Gastrocnemius medialis (tissue), 4 donors: ENCODE measurements at regions not wholly inside any gene's neighbourhood (a gene's known extent, or its start where the extent isn't known, plus 50 kb on each side); places are given as distances from the start of the nearest gene placed in this dataset.

Source experiments
- ATAC-seq, 2 donors: fragments of 150-250 bp; one replicate each; pipeline ENCODE4 v1.9.1; 2016
- DNase-seq, 2 donors: peaks; one replicate each; pipeline ENCODE4 v3.0.0-alpha.2; 2019
- H3K27ac ChIP-seq, 4 donors: fragments of 200-600 bp; sonication (generic); 1 replicate in 1 of 4; 2 replicates in 3 of 4; pipeline ENCODE4 v1.5.1; 2016 to 2018; ENCODE audit warnings: mild to moderate bottlenecking in 2 of 4, moderate library complexity in 1 of 4
- H3K27me3 ChIP-seq, 3 donors: fragments of 200-600 bp; sonication (generic) in 2 of 3; 1 replicate in 1 of 3; 2 replicates in 2 of 3; pipeline versions ENCODE4 v1.5.1 to v1.6.0; 2016 to 2019; ENCODE audit warnings: mild to moderate bottlenecking in 1 of 3, moderate library complexity in 1 of 3
- H3K36me3 ChIP-seq, 2 donors: fragments of 200-600 bp; sonication (generic) in 1 of 2; one replicate each; pipeline ENCODE4 v1.5.1; 2017 to 2018
- H3K4me1 ChIP-seq, 2 donors: fragments of 200-600 bp; sonication (generic) in 1 of 2; one replicate each; pipeline ENCODE4 v1.5.1; 2016 to 2017; ENCODE audit warnings: mild to moderate bottlenecking in 2 of 2
- H3K4me3 ChIP-seq, 4 donors: fragments of 200-600 bp; sonication (generic) in 3 of 4; 1 replicate in 1 of 4; 2 replicates in 3 of 4; pipeline ENCODE4 v1.5.1; 2016 to 2019; ENCODE audit warnings: mild to moderate bottlenecking in 2 of 4
- H3K9me3 ChIP-seq, 3 donors: fragments of 200-600 bp; sonication (generic) in 2 of 3; 1 replicate in 1 of 3; 2 replicates in 2 of 3; pipeline ENCODE4 v1.5.1; 2016 to 2019
- CTCF ChIP-seq, 5 experiments: fragments of 450-650 bp in 3 of 5; fragments of 200-600 bp in 2 of 5; sonication (generic) in 2 of 5; IDR thresholded peaks in 4 of 5; conservative IDR thresholded peaks in 1 of 5; 1 replicate in 4 of 5; 2 replicates in 1 of 5; pipeline ENCODE4 v1.5.1; 2016 to 2019; ENCODE audit warnings: antibody characterized with exemption in 5 of 5, mild to moderate bottlenecking in 3 of 5, moderate library complexity in 3 of 5
- POLR2A ChIP-seq, 2 donors: fragments of 450-650 bp; IDR thresholded peaks; one replicate each; pipeline ENCODE4 v1.6.1; 2017; ENCODE audit warnings: antibody characterized with exemption in 2 of 2, mild to moderate bottlenecking in 2 of 2, moderate library complexity in 2 of 2
- in situ Hi-C, 4 donors: fragments of 200-750 bp; cut with MboI; loops; one replicate each; pipeline versions ENCODE4 v1.15.0 to v1.8.0; 2017; ENCODE audit warnings: low sequenced_read_pairs in 4 of 4
- intact Hi-C: fragments of 100-400 bp; cut with DNase I; formaldehyde crosslinking; loops from one replicate; pipeline ENCODE4 v1.15.1; 2023; ENCODE audit warnings: low total_unique reads

GRCh38 chr12:65602253-65602609 is 222.1 kb upstream of the HMGA2 start:
- DNase-seq (no peak), ATAC-seq (no peak)
- no peak for TF ChIP-seq POLR2A (IDR thresholded peaks at IDR 0.05)
- no peak for TF ChIP-seq CTCF (IDR thresholded peaks at IDR 0.05 in 4 of 5, conservative IDR thresholded peaks at IDR 0.05 in 1 of 5)
- no peak overlapping the region for H3K27ac ChIP-seq
- peaks cover 8% of the 10 kb centered on the region in 2 donors for H3K4me1 ChIP-seq
- H3K4me3 ChIP-seq = no peak overlapping the region
- intact Hi-C loops = loop anchor here (1.0 to 5.0 kb wide), 2 partner anchors 380 to 485 kb away; no protein-coding TSS in a partner anchor
- in situ Hi-C loops = loop anchor here in 2 of 4 donors (25.0 kb wide), 2 partner anchors 385 to 485 kb away; no protein-coding TSS in a partner anchor
- peaks cover 0 to 2% (median 0%) of the 10 kb centered on the region in 3 donors for H3K27me3 ChIP-seq
- no peaks in the 10 kb centered on the region for H3K36me3 ChIP-seq
- H3K9me3 ChIP-seq = no peaks in the 10 kb centered on the region

GRCh38 chr12:65602610-65603295 is 221.5 kb upstream of the HMGA2 start:
- Histone ChIP-seq H3K4me3 (peak overlapping the region in 3 of 4 donors; percentile 4 to 15 (median 14)), H3K27ac (peak overlapping the region in 3 of 4 donors; percentile 36 to 51 (median 50)), H3K9me3 (no peaks in the 10 kb centered on the region), H3K27me3 (peaks cover 0 to 2% (median 0%) of the 10 kb centered on the region in 3 donors), H3K4me1 (peaks cover 8% of the 10 kb centered on the region in 2 donors), H3K36me3 (no peaks in the 10 kb centered on the region)
- TF ChIP-seq CTCF (IDR thresholded peaks at IDR 0.05 in 4 of 5, conservative IDR thresholded peaks at IDR 0.05 in 1 of 5) (peak; percentile 27 to 64 (median 53)), POLR2A (IDR thresholded peaks at IDR 0.05) (no peak)
- intact Hi-C loops = loop anchor here (1.0 to 5.0 kb wide), 2 partner anchors 380 to 485 kb away; no protein-coding TSS in a partner anchor
- DNase-seq (peak; percentile 44 to 49), ATAC-seq (peak; percentile 83 to 85)
- in situ Hi-C loops = loop anchor here in 2 of 4 donors (25.0 kb wide), 2 partner anchors 385 to 485 kb away; no protein-coding TSS in a partner anchor

- intact Hi-C loops (loop anchor here (5.0 kb wide), 1 partner anchor 379 kb away; no protein-coding TSS in a partner anchor), in situ Hi-C loops (loop anchor here in 2 of 4 donors (25.0 kb wide), 2 partner anchors 384 to 484 kb away; no protein-coding TSS in a partner anchor)
- H3K9me3 ChIP-seq = no peaks in the 10 kb centered on the region
- H3K36me3 ChIP-seq = no peaks in the 10 kb centered on the region
- DNase-seq (no peak), ATAC-seq (peak; percentile 39 to 55)
- no peaks in the 10 kb centered on the region for H3K27me3 ChIP-seq
- TF ChIP-seq POLR2A (IDR thresholded peaks at IDR 0.05) (no peak), CTCF (IDR thresholded peaks at IDR 0.05 in 4 of 5, conservative IDR thresholded peaks at IDR 0.05 in 1 of 5) (no peak)
- peak overlapping the region in 1 of 4 donors; percentile 15 for H3K4me3 ChIP-seq
- H3K4me1 ChIP-seq = peaks cover 8% of the 10 kb centered on the region in 2 donors
- peak overlapping the region in 3 of 4 donors; percentile 36 to 51 (median 50) for H3K27ac ChIP-seq
These were observed 220.6 kb upstream of the HMGA2 start for GRCh38 chr12:65603438-65604351.

- intact Hi-C loops = no loop called here
- H3K36me3 ChIP-seq = no peaks in the 10 kb centered on the region
- no peaks in the 10 kb centered on the region for H3K27me3 ChIP-seq
- in situ Hi-C loops = loop anchor here in 2 of 4 donors (25.0 kb wide), 2 partner anchors 382 to 482 kb away; no protein-coding TSS in a partner anchor
- TF ChIP-seq POLR2A (IDR thresholded peaks at IDR 0.05) = no peak
- TF ChIP-seq CTCF (IDR thresholded peaks at IDR 0.05 in 4 of 5, conservative IDR thresholded peaks at IDR 0.05 in 1 of 5) = no peak
- ATAC-seq (no peak), DNase-seq (no peak)
- H3K4me1 ChIP-seq = peaks cover 8% of the 10 kb centered on the region in 2 donors
- H3K4me3 ChIP-seq = no peak overlapping the region
- no peaks in the 10 kb centered on the region for H3K9me3 ChIP-seq
- H3K27ac ChIP-seq = no peak overlapping the region
These were observed 219.3 kb upstream of the HMGA2 start for GRCh38 chr12:65605019-65605418.
